ENCODE measurements at regions not wholly inside any gene's neighbourhood (a gene's known extent, or its start where the extent isn't known, plus 50 kb on each side); places are given as distances from the start of the nearest gene placed in this dataset.

GRCh38 chr3:117463276-117464115, 753.9 kb downstream of the TUSC7 start:
- no peak for DNase-seq (ENCODE audit: low spot score)

GRCh38 chr3:117471831-117472230, 762.3 kb downstream of the TUSC7 start:
- DNase-seq (ENCODE audit: low spot score): no peak

GRCh38 chr3:117473981-117474538, 764.5 kb downstream of the TUSC7 start:
- no peak for DNase-seq (ENCODE audit: low spot score)

- no peak for DNase-seq (ENCODE audit: low spot score)
Measured at GRCh38 chr3:117476572-117476971, 767.0 kb downstream of the TUSC7 start.

GRCh38 chr3:117477214-117477755, 767.7 kb downstream of the TUSC7 start:
- DNase-seq (ENCODE audit: low spot score): no peak

GRCh38 chr3:117479095-117479494, 769.5 kb downstream of the TUSC7 start:
- no peak for DNase-seq (ENCODE audit: low spot score)

GRCh38 chr3:117480525-117480924, 770.9 kb downstream of the TUSC7 start:
- no peak for DNase-seq (ENCODE audit: low spot score)

GRCh38 chr3:117480972-117481371, 771.4 kb downstream of the TUSC7 start:
- no peak for DNase-seq (ENCODE audit: low spot score)

GRCh38 chr3:117483839-117484238, 774.3 kb downstream of the TUSC7 start:
- no peak for DNase-seq (ENCODE audit: low spot score)

GRCh38 chr3:117485841-117486240, 776.3 kb downstream of the TUSC7 start:
- no peak for DNase-seq (ENCODE audit: low spot score)

- DNase-seq (ENCODE audit: low spot score): no peak
Measured at GRCh38 chr3:117486719-117487716, 777.4 kb downstream of the TUSC7 start.

GRCh38 chr3:117488983-117489382, 779.4 kb downstream of the TUSC7 start:
- no peak for DNase-seq (ENCODE audit: low spot score)

GRCh38 chr3:117489663-117490079, 780.1 kb downstream of the TUSC7 start:
- DNase-seq (ENCODE audit: low spot score): no peak

- DNase-seq (ENCODE audit: low spot score): no peak
Measured at GRCh38 chr3:117490716-117491115, 781.1 kb downstream of the TUSC7 start.

GRCh38 chr3:117495620-117496019, 786.0 kb downstream of the TUSC7 start:
- DNase-seq (ENCODE audit: low spot score): no peak

- DNase-seq (ENCODE audit: low spot score): no peak
Measured at GRCh38 chr3:117499189-117499870, 789.8 kb downstream of the TUSC7 start.

GRCh38 chr3:117507958-117508357, 798.4 kb downstream of the TUSC7 start:
- no peak for DNase-seq (ENCODE audit: low spot score)

GRCh38 chr3:117509858-117510257, 800.3 kb downstream of the TUSC7 start:
- DNase-seq (ENCODE audit: low spot score): no peak

GRCh38 chr3:117510396-117510795, 800.8 kb downstream of the TUSC7 start:
- no peak for DNase-seq (ENCODE audit: low spot score)

- DNase-seq (ENCODE audit: low spot score): no peak
Measured at GRCh38 chr3:117512975-117513374, 803.4 kb downstream of the TUSC7 start.

- DNase-seq (ENCODE audit: low spot score): no peak
Measured at GRCh38 chr3:117515309-117515708, 805.7 kb downstream of the TUSC7 start.

- DNase-seq (ENCODE audit: low spot score): no peak
Measured at GRCh38 chr3:117518364-117518763, 808.8 kb downstream of the TUSC7 start.

Data from COLO829 (cell line).